ENCODE measurements at regions not wholly inside any gene's neighbourhood (a gene's known extent, or its start where the extent isn't known, plus 50 kb on each side); places are given as distances from the start of the nearest gene placed in this dataset.

DNA sequence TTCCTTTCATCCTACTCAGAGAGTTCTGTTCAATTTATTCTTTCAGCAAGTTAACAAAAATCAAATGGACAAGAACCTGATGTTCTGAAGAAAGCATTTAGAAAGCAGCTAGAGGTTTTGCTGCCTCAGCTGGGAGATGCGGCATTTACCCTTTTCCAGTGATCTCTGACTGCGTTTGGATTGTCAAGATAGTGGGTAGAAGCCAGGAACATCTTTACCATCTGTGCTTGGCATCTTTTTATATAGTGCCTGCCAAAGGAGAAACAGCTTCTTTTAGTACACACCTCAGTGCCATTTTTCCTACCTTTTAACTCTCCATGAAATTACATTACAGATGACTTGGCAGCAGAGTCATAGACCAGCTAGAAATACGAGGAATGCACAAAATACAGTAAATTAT, 680.8 kb downstream of the SLITRK1 start:
- BruUV-seq (replicated peaks), result no TSS peak
- 0 out of 2 replicates have a peak overlapping the region, but pooled peaks have one; percentile 35 for H2BK20ac ChIP-seq (ENCODE audit: low read depth, low read length)
- H3K27ac ChIP-seq (ENCODE audit: insufficient read depth, low read length), result no peak overlapping the region
- H3K27me3 ChIP-seq (ENCODE audit: control insufficient read depth, insufficient read depth, low read length), result no peaks in the 10 kb centered on the region
- no peaks in the 10 kb centered on the region for H3K36me3 ChIP-seq (ENCODE audit: control insufficient read depth, insufficient read depth, low read length)
- H2AFZ ChIP-seq (replicated peaks; ENCODE audit: low read length, poor library complexity), result peak overlapping the region; percentile 67
- dilution Hi-C loops (cut with HindIII; ENCODE audit: low sequenced_read_pairs, unreplicated experiment), result no loop called here
- intact Hi-C loops (cut with micrococcal nuclease), result no loop called here
- TF ChIP-seq MAZ (IDR thresholded peaks at IDR 0.05; ENCODE audit: borderline replicate concordance, low read depth, low read length) (no peak), RFX5 (IDR thresholded peaks at IDR 0.05; ENCODE audit: low read depth, low read length) (no peak), RCOR1 (IDR thresholded peaks at IDR 0.05; ENCODE audit: insufficient replicate concordance, low read length) (no peak)
- no peak for ATAC-seq (ENCODE audit: low read depth)
- H2AK9ac ChIP-seq (replicated peaks; ENCODE audit: low read depth, low read length, poor library complexity), result no peak overlapping the region
- in situ Hi-C loops (cut with MboI; ENCODE audit: low sequenced_read_pairs), result no loop called here
- no peak overlapping the region for H4K8ac ChIP-seq (ENCODE audit: low read depth in 2 of 2, low read length in 2 of 2)
- ChIA-PET POLR2A (ENCODE audit: unreplicated experiment) (no interaction called here), CTCF (interaction anchor here (0.6 kb wide), 1 partner anchor 246 kb away, joined by 5 read pairs; no protein-coding TSS in a partner anchor)
- H3K18ac ChIP-seq (ENCODE audit: low read depth, low read length), result no peak overlapping the region
- H3K14ac ChIP-seq (replicated peaks; ENCODE audit: low read depth, low read length), result no peak overlapping the region
- no peak overlapping the region for H2BK120ac ChIP-seq (ENCODE audit: low read depth, low read length)
- H4K20me1 ChIP-seq (ENCODE audit: insufficient read depth, low read length), result no peaks in the 10 kb centered on the region
- H3K79me1 ChIP-seq (ENCODE audit: low read depth in 1 of 2, low read length in 2 of 2), result no peaks in the 10 kb centered on the region
- no peak for DNase-seq
- WGBS, 2 experiments (ENCODE audit: extremely low coverage in 2 of 2, insufficient read length in 1 of 2), result no CpG with 5 or more reads among the region's 3 CpGs
- H3K9me3 ChIP-seq (ENCODE audit: control insufficient read depth, insufficient read depth, low read length), result no peaks in the 10 kb centered on the region
- no peak overlapping the region for H3K4me2 ChIP-seq (ENCODE audit: low read depth, low read length)
- no peaks in the 10 kb centered on the region for H3K9me1 ChIP-seq (ENCODE audit: insufficient read depth, low read length)
- no peak overlapping the region for H2BK5ac ChIP-seq (ENCODE audit: low read depth, low read length, poor library complexity, severe bottlenecking)
- H3K4me1 ChIP-seq (ENCODE audit: control insufficient read depth, insufficient read depth, low read length), result no peaks in the 10 kb centered on the region
- no peak overlapping the region for H3K4ac ChIP-seq (ENCODE audit: low read depth, low read length)
- H3K9ac ChIP-seq (ENCODE audit: low read depth, low read length), result no peak overlapping the region
- no peak overlapping the region for H4K91ac ChIP-seq (ENCODE audit: insufficient read depth, low read depth, low read length)
- H3K23ac ChIP-seq (ENCODE audit: low read depth, low read length), result no peak overlapping the region
- no peak overlapping the region for H3K56ac ChIP-seq (ENCODE audit: extremely low read depth, insufficient read depth, low read length)
- no peak overlapping the region for H3K4me3 ChIP-seq (ENCODE audit: insufficient read depth, low read depth, low read length)
- no peak overlapping the region for H2AK5ac ChIP-seq (ENCODE audit: low read depth, low read length)
- peak overlapping the region; percentile 43; the same call in 1 of the 3 replicates for H2BK15ac ChIP-seq (ENCODE audit: low read depth, low read length)
- H4K5ac ChIP-seq (ENCODE audit: low read depth, low read length), result no peak overlapping the region

Data from IMR-90 (cell line).